ENCODE measurements at regions not wholly inside any gene's neighbourhood (a gene's known extent, or its start where the extent isn't known, plus 50 kb on each side); places are given as distances from the start of the nearest gene placed in this dataset.

GRCh38 chr7:86164827-86165226 lies 478.9 kb upstream of the GRM3 start:
- no peak for TF ChIP-seq POLR2AphosphoS5 (IDR thresholded peaks at IDR 0.05)
- TF ChIP-seq POLR2A (IDR thresholded peaks at IDR 0.05) = no peak
- no peak for TF ChIP-seq CTCF (IDR thresholded peaks at IDR 0.05)
- no peak for TF ChIP-seq EP300 (IDR thresholded peaks at IDR 0.05)
- Histone ChIP-seq H3K4me1 (no peaks in the 10 kb centered on the region), H3K4me3 (no peak overlapping the region), H3K27ac (no peak overlapping the region), H3K36me3 (no peaks in the 10 kb centered on the region), H3K9me3 (no peaks in the 10 kb centered on the region), H3K27me3 (no peaks in the 10 kb centered on the region)
- 63 to 89% (median 81%) methylated on average over 1 of the region's 1 CpG for WGBS, 5 donors
- intact Hi-C loops (cut with DNase I; ENCODE audit: low total_unique reads) = no loop called here
- DNase-seq = no peak

GRCh38 chr7:86158111-86158510 lies 485.6 kb upstream of the GRM3 start:
- 89 to 97% (median 95%) methylated on average over 4 of the region's 4 CpGs for WGBS, 5 donors
- Histone ChIP-seq H3K9me3 (peaks cover 0 to 15% (median 8%) of the 10 kb centered on the region in 4 donors), H3K4me3 (no peak overlapping the region), H3K27me3 (no peaks in the 10 kb centered on the region), H3K4me1 (no peaks in the 10 kb centered on the region), H3K27ac (no peak overlapping the region), H3K36me3 (no peaks in the 10 kb centered on the region)
- TF ChIP-seq POLR2A (IDR thresholded peaks at IDR 0.05) (no peak), POLR2AphosphoS5 (IDR thresholded peaks at IDR 0.05) (no peak), EP300 (IDR thresholded peaks at IDR 0.05) (no peak), CTCF (IDR thresholded peaks at IDR 0.05) (no peak)
- DNase-seq = no peak
- intact Hi-C loops (cut with DNase I; ENCODE audit: low total_unique reads) = no loop called here

GRCh38 chr7:86155623-86156022 lies 488.1 kb upstream of the GRM3 start:
- no peaks in the 10 kb centered on the region for H3K4me1 ChIP-seq
- no peak overlapping the region for H3K27ac ChIP-seq
- intact Hi-C loops (cut with DNase I; ENCODE audit: low total_unique reads) = no loop called here
- no peak for DNase-seq
- TF ChIP-seq CTCF (IDR thresholded peaks at IDR 0.05) = no peak
- TF ChIP-seq POLR2A (IDR thresholded peaks at IDR 0.05) = no peak
- TF ChIP-seq EP300 (IDR thresholded peaks at IDR 0.05) = no peak
- no peak for TF ChIP-seq POLR2AphosphoS5 (IDR thresholded peaks at IDR 0.05)
- no peaks in the 10 kb centered on the region for H3K36me3 ChIP-seq
- no peak overlapping the region for H3K4me3 ChIP-seq
- 80 to 91% (median 88%) methylated on average over 2 of the region's 2 CpGs for WGBS, 5 donors
- H3K9me3 ChIP-seq = peaks cover 0 to 23% (median 10%) of the 10 kb centered on the region in 4 donors
- no peaks in the 10 kb centered on the region for H3K27me3 ChIP-seq

- WGBS, 5 donors = 43 to 61% (median 53%) methylated on average over 2 of the region's 2 CpGs
- DNase-seq = no peak
- no peaks in the 10 kb centered on the region for H3K36me3 ChIP-seq
- TF ChIP-seq EP300 (IDR thresholded peaks at IDR 0.05) = no peak
- no peak for TF ChIP-seq CTCF (IDR thresholded peaks at IDR 0.05)
- TF ChIP-seq POLR2AphosphoS5 (IDR thresholded peaks at IDR 0.05) = no peak
- TF ChIP-seq POLR2A (IDR thresholded peaks at IDR 0.05) = no peak
- intact Hi-C loops (cut with DNase I; ENCODE audit: low total_unique reads) = no loop called here
- no peaks in the 10 kb centered on the region for H3K27me3 ChIP-seq
- peaks cover 0 to 11% (median 3%) of the 10 kb centered on the region in 4 donors for H3K9me3 ChIP-seq
- H3K4me3 ChIP-seq = no peak overlapping the region
- H3K4me1 ChIP-seq = no peaks in the 10 kb centered on the region
- no peak overlapping the region for H3K27ac ChIP-seq
Observed at GRCh38 chr7:86152926-86153325, 490.8 kb upstream of the GRM3 start.
